Neural progenitor cell (in vitro differentiated cells): ENCODE measurements at regions not wholly inside any gene's neighbourhood (a gene's known extent, or its start where the extent isn't known, plus 50 kb on each side); places are given as distances from the start of the nearest gene placed in this dataset.

Experiments used
- CTCF ChIP-seq: fragments of 200-600 bp; sonication (generic); IDR thresholded peaks from 2 replicates; pipeline ENCODE4 v1.5.1; 2017; ENCODE audit warnings: antibody characterized with exemption, mild to moderate bottlenecking
- EZH2 ChIP-seq: fragments of 200-600 bp; sonication (generic); IDR thresholded peaks from 2 replicates; pipeline ENCODE4 v1.6.1; 2017; ENCODE audit warnings: antibody characterized with exemption, mild to moderate bottlenecking, moderate library complexity

GRCh38 chr5:174799121-174799520, 74.7 kb downstream of the MSX2 start:
- TF ChIP-seq EZH2: no peak
- TF ChIP-seq CTCF: no peak
